Stimulated activated CD8-positive, alpha-beta memory T cell treated with anti-CD3 and anti-CD28 coated beads, Interleukin-15, amount 100 ng/mL, for 48 hours (primary cell): ENCODE measurements at regions not wholly inside any gene's neighbourhood (a gene's known extent, or its start where the extent isn't known, plus 50 kb on each side); places are given as distances from the start of the nearest gene placed in this dataset.
"Not testable (repeated sequence)": the region's sequence is repeated elsewhere in the genome, so short reads cannot be mapped to it uniquely, and the experiment has no call there.

Experiments
- DNase-seq, 2 donors: peaks; one replicate each; pipeline ENCODE4 v3.0.0-alpha.2; 2020; ENCODE audit warnings: low read depth in 2 of 2

GRCh38 chr5:82426464-82427154, 148.5 kb upstream of the RPS23 start:
- DNase-seq: no peak

- no peak for DNase-seq
Observed at GRCh38 chr5:82425591-82425990, 147.4 kb upstream of the RPS23 start.

- no peak for DNase-seq
Observed at GRCh38 chr5:82424211-82424610, 146.1 kb upstream of the RPS23 start.

- no peak for DNase-seq
Observed at GRCh38 chr5:82422751-82423181, 144.6 kb upstream of the RPS23 start.

GRCh38 chr5:82422001-82422740, 144.0 kb upstream of the RPS23 start:
- DNase-seq: no peak

GRCh38 chr5:82421119-82421518, 143.0 kb upstream of the RPS23 start:
- no peak for DNase-seq

GRCh38 chr5:82420524-82420923, 142.4 kb upstream of the RPS23 start:
- not testable (repeated sequence) for DNase-seq

- DNase-seq: no peak
Observed at GRCh38 chr5:82419559-82420332, 141.6 kb upstream of the RPS23 start.

GRCh38 chr5:82418608-82418950, 140.4 kb upstream of the RPS23 start:
- no peak for DNase-seq

GRCh38 chr5:82417776-82418607, 139.8 kb upstream of the RPS23 start:
- no peak for DNase-seq

GRCh38 chr5:82416512-82416911, 138.4 kb upstream of the RPS23 start:
- no peak for DNase-seq

- no peak for DNase-seq
Observed at GRCh38 chr5:82414041-82414388, 135.9 kb upstream of the RPS23 start.

GRCh38 chr5:82413302-82414040, 135.3 kb upstream of the RPS23 start:
- DNase-seq: no peak

- no peak for DNase-seq
Observed at GRCh38 chr5:82408033-82408432, 129.9 kb upstream of the RPS23 start.

GRCh38 chr5:82406205-82406773, 128.1 kb upstream of the RPS23 start:
- DNase-seq: no peak

GRCh38 chr5:82405618-82406204, 127.6 kb upstream of the RPS23 start:
- DNase-seq: no peak

GRCh38 chr5:82405161-82405560, 127.0 kb upstream of the RPS23 start:
- no peak for DNase-seq

- DNase-seq: no peak
Observed at GRCh38 chr5:82404382-82404945, 126.3 kb upstream of the RPS23 start.

- DNase-seq: no peak
Observed at GRCh38 chr5:82403724-82404123, 125.6 kb upstream of the RPS23 start.

- no peak for DNase-seq
Observed at GRCh38 chr5:82403026-82403425, 124.9 kb upstream of the RPS23 start.
